ENCODE measurements at regions not wholly inside any gene's neighbourhood (a gene's known extent, or its start where the extent isn't known, plus 50 kb on each side); places are given as distances from the start of the nearest gene placed in this dataset.

DNA sequence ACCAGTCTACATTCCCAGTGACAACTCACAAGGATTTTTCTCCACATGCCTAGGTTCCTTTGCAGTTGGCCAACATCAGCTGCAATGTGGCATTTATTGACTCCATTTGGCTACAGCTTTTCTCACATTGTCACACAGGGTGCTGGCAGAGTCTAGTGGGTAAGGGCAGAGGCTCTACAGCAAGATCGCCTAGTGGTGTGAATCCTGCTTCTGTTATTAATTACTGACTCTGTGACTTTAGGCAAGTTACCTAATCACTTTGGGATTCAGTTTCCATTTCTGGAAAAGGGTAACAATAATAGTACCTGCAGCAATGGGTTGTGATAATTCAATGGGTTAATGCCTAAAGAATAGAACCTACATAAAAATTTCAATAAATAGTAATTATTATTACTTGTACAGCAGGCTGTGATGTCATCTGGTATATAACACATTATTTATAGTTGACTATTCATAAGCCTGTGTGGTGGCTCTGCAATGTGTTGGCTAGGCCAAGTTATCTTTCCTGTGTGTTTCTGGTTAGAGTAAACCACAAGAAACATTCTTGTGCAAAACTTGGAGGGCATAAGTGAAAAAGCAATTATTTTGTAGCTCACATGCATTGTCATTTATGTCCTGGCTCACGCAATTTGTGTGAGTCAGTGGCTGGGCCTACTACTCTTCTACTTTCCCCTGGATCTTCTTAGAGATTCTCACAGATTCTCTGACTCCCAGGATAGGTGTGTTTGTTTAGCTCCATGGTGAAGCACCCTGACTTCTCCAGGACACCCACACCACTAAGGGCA lies 59.5 kb downstream of the PTGS2 start:
- DNase-seq, result peak; percentile 97

DNA sequence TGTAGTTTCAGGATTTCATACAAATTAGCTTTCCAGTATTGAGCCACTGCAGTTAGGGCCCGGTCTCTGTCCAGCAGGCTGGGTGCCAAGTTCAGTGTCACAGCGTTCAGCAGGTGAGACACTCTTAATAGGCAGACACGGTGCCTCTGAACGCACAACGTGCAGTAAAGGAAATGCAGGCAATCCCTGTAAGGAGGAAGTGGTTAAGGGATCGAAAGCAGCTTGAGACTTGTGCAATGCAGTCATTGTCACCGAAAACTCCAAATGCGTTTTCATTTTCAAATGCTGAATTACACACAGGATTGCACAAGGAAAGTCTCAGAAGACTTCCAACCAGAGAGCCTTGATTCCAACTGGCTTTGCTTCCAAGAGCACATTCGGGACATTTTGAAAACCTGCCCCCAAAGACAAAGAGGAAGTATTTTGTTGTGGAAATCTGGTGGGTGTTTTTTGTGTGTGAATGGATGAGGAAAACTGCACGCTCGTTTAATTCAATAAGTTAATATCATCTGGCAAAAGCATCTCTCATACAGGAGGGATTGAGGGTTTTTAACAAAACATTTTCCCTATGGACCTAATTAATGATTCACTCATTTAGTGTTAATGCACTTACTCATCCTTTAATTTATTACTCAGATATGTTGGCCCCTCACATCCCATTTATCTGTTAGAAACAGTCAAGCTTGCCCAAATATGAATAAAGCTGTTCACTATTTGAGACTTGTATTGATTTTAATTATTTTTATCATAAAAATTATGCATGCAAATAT lies 61.6 kb downstream of the PTGS2 start:
- DNase-seq, result peak; percentile 71

- DNase-seq, result no peak
These were observed 62.3 kb downstream of the PTGS2 start for GRCh38 chr1:186617926-186618325.

DNA sequence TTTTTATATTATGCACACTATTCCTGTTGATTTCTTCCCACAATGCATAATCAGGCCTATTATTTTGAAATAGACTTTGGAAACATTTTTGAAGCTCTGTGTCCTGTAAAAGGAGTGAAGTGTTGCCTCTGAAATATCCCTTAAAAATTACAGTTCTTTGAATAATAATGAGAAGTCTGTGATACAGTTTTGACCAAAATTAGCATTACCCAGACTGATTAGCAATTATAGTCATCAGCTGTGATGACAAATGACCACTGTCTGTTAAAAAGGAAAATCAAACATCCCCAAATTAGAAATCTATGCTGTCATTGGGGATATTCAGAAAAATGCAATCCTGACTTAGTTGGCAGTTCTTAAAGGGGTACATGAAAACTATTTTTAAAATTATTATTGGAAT lies 63.7 kb downstream of the PTGS2 start:
- no peak for DNase-seq

- DNase-seq, result no peak
These were observed 64.9 kb downstream of the PTGS2 start for GRCh38 chr1:186615332-186615731.

DNA sequence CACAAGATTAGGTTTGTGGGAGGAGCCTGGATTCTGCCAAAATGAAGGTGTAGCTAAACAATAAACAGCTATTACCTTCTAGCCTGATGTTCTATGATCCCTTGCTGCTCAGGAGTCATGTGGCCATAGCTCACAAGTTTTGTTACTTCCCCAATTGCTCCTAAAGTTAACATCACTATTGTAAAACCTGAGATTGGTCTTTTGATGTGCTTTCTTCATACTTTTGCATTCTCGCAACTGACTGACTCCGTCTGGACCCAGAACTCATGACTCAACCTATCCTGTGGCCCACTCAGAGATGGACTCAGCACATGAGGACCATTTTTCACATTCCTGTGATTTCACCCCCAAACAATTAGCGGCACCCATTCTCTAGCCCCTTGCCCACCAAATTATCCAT lies 69.1 kb downstream of the PTGS2 start:
- no peak for DNase-seq

DNA sequence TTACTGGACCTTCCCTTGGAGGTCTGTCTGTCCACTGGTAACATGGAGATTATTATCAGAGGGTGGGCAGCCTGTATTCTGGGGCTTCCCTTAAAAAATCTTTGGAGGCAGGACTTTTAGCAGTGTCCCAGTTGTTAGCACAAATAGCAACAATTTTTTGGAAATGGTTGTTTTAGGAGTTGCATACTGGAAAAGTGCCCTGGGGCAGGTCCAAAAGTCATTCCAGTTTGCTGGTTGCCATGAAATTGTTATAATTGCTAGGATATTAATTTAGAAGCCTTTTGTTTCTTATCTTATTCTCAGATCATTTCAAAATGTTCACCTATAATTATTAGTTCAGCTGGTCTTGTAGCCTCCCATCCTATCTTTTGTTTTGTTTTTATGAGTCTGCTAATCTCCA lies 71.0 kb downstream of the PTGS2 start:
- DNase-seq, result no peak

DNA sequence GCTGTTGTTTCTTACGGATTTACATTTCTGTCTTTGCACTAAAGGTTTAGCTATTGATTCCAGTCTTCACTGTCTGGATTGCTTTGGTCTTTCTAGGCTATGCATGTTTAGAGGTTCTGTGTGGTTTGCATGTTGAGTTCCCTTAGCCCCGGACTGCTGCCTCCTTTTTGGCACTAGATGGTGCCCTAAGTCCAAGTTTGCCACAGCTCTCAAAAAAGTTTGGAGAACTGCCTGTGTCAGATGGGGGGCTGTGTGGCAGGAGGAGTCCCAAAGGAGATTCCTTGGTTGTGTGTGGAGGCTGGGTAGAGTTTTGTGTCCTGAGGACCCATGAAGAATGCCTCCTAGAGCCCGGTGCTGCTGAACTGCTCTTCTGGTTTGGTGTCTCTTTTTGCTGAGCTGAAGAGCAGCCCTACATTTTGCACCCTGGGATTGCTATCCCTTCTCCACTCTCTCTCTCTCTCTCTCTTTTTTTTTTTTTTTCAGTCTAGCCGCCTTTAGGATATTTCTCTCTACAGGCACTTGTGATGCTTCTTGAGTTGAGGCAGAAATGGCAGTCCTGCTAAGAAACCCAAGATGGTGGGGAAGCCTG lies 74.4 kb downstream of the PTGS2 start:
- peak; percentile 77 for DNase-seq

- peak; percentile 28 for DNase-seq
These were observed 84.3 kb downstream of the PTGS2 start for GRCh38 chr1:186595969-186596368.

DNA sequence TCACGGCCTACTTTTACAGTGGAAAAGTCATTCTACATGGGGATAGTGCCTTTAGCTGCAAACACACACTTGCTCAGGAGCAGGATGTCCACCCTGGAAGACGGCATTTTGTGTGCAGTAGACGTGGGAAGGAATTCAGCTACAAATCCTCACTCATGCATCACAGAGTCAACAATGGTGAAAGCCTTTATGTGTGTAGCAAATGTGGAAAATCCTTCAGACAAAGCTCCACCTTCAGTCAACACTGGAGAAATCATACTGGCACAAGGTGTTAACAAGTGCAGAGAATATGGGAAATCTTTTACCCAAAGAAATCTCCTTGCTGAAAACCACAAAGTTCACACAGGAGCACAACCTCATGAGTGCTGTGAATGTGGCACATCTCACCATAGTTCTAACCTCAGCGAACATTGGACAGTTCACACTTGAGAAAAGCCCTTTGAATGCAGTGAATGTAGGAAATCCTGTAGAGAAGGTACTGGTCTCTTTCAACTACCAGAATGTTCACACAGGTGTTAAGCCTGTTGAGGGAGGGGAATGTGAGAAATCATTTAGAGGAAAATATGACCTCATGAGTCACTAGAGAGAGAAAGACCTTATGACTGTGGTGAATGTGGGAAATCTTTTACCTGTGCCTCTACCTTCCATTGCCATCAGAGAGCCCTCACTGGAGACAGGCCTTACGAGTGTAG lies 101.8 kb downstream of the PTGS2 start:
- DNase-seq, result no peak

- no peak for DNase-seq
These were observed 102.6 kb downstream of the PTGS2 start for GRCh38 chr1:186577633-186578032.

DNA sequence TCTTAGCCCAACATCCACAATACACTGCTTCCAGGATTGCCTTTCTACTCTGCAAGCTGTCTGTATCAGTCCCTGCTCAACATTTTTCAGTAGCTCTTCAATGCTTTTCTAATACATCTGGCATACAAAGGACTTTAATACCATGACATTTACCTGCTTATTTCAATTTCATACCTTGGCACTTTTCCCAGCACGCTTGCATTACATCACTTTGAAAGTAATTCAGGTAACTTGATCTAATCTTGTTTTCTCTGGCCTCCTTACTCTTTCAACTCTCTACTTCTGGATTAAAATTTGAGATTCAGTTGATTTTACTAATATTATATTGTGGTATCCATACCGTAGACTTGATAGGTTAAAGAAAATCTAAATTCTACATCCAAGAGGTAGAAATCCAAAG lies 103.0 kb downstream of the PTGS2 start:
- DNase-seq, result no peak

DNA sequence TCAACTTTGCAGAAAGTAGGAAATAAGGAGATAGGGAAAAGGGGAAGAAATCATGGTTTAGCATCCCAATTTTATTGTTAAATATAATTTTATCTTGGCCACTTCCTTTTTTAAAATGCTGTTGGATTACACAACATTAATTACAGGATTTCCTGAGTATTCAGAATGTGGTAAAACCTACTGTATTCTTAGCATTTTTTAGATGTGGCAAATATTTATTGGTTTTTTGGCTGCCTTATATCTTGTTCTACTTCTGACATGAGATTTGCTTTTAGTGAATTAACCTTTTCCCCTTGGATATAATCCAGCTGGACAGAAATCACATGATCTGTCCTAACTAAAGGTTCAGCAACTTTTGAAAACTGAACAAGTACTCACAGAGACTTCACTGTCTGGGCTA lies 104.9 kb downstream of the PTGS2 start:
- DNase-seq, result peak; percentile 68

DNA sequence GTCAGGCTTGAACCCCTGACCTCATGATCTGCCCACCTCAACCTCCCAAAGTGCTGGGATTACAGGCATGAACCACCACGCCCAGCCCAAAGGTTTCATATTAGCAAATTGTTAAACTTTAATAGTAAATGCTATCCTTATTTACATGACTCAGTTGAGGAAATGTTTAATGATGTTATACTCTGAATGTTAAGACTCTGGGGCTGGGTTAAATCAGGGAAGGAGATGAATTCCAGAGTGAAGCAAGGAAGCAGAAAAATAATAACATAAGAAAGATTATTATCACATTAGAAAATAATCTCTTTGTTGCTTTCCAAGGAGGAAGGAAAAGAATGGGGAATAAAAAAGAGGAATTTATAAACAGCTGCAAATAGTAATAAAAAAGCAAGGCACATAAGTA lies 105.3 kb downstream of the PTGS2 start:
- no peak for DNase-seq

- DNase-seq, result no peak
These were observed 107.7 kb downstream of the PTGS2 start for GRCh38 chr1:186572509-186572908.

GRCh38 chr1:186571771-186572170 lies 108.5 kb downstream of the PTGS2 start:
- no peak for DNase-seq

DNA sequence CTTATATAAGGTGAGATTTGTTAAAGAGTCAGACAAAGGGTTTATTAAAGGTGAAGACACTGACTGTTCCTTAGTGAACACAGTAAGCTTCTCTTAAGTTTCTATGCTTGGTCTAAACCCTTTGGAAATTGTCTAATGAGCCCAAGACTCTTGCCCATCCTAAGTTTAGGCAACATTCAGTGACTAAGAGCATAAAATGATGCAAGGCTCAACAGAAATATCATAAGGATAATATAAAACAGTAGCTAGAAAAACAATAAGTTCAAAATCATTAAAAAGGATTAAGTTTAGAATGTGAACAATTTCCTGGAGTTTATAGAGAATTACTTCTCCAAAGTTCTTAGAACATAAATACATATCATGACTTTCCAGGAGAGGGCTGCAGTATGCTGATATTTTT lies 108.9 kb upstream of the PDC start:
- peak; percentile 57 for DNase-seq

GRCh38 chr1:186568221-186568620 lies 107.3 kb upstream of the PDC start:
- DNase-seq, result no peak

DNA sequence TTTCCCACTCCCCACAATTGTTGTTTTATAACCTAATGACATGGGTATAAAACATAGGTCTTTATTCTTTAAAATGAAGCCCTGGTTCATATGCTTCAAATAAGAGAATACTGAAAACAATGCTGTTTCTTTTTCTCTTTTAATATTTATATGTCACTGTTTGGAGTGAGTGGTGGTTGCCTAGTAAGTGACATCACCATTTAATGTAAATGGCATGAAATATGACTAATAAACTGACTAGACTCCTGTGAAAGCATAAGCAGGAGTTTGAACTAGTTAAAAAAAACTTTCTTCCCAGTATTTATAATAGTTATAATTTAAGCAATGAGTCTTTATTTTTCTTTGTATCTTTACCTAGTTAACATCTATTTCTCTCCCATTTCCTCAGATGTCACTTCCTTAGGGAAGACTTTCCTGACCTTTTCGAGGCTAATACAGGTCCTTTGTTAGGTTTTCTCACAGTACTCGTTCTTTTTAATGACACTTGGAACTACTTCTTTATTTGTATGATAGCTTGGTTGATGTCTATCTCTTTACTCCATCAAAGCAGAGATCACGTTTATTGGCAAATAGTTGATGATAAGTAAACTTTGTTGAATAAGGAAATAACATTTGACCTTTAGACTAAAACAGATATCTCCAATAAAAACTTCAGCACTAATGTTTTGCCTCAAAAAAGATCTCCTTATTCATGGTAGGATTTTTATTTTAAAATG lies 105.4 kb upstream of the PDC start:
- DNase-seq, result peak; percentile 48

- peak; percentile 20 for DNase-seq
These were observed 103.7 kb upstream of the PDC start for GRCh38 chr1:186564582-186564981.

DNA sequence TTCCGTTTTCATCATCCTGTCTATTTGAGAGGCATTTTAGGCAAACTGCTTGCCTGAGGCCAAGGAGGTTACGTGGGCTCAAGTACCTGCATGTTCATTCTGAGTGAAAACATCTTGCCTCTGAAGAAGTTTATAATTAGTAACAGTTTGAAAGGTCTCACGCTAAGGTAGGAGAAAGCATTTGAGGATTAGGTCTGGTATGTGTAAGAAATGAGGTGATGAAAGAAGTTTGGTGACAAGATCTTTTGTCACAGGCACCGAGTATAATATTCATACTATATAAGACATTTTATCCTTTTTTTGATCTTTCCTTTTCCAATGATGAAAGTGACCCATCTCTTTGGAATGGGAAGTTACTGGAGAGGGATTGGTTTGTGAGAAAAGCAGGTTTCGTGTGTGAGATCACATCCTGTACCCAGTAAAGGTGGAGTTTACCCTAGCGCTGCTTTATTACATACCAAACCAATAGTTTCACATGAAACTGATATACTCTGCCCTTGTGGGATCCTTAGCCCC lies 98.7 kb upstream of the PDC start:
- peak; percentile 68 for DNase-seq

DNA sequence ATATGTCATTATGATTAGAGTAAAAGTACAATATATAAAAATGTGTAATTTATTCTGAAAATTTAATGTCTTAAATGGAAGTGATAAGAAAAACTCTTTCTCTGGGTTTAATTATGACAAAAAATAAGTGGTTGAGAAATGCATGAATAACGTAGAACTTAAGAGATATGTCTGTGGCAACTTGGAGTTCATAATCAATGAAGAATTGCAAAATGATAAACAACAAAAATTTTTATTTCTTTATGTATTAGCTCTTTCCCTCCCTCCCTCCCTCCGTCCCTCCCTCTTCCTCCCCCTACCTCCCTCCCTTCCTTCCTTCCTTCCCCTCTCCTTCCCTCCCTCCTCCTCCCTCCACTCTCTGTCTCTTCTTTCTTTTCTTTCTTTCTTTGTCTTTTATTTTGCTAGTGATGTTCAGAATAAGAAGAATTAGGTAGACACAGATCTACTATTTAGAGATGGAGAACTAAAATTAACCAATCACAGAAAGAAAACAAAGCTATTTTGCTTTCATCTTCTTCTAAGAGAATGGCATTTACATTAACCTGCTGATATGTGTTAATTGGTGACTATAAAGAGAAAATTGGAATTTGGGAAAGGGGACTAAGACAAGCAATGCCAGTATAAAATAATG lies 96.3 kb upstream of the PDC start:
- DNase-seq, result no peak

Measured in fibroblast of skin of abdomen (primary cell).